Skeletal muscle cell (primary cell): ENCODE measurements at regions not wholly inside any gene's neighbourhood (a gene's known extent, or its start where the extent isn't known, plus 50 kb on each side); places are given as distances from the start of the nearest gene placed in this dataset.

Experiments
- DNase-seq: peaks from one replicate; pipeline ENCODE4 v3.0.0-alpha.2; 2010; ENCODE audit warnings: low read depth
- H3K4me3 ChIP-seq: 2 replicates; pipeline ENCODE4 v1.5.1; 2011; ENCODE audit warnings: low read depth, mild to moderate bottlenecking, control low read depth, low read length, moderate library complexity

DNA sequence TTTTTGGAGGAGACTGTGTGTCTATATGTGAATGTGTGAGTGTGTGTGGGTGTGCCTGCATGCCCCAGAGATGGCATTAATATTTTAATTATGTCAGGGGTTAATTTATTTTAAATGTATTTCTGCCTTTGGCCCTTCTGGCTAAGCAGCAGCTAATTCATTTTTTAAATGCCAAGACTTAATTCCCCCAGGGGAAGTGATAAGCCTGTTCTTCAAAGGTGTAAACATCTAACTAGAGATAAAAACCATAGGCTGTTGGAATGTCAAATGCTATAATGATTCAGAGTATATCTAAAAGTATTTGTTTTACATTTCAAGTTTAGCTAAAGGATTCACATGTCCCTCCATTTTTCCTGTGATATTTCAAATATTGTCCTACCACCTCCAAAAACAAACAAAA is 184.7 kb downstream of the SPP2 start:
- H3K4me3 ChIP-seq: no peak overlapping the region
- no peak for DNase-seq

DNA sequence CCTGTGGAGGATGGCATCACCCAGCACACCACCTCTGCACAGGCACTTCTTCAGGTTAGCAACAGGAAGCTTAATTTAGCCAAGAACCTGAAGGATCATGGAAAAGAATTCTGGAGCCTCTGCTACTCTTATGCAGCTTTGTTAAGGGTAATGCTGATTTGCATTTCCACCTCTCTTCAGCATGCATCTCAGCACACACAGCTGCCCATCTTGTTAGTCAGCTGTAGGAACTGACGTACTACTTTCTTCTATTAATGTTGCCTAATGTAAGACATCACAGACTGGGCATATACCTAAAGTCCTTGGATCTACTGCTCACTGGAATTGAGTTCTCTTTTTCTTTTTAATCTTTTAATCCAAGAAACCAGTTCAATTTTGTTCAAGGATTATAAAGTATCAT is 181.0 kb downstream of the SPP2 start:
- H3K4me3 ChIP-seq: no peak overlapping the region
- DNase-seq: no peak

DNA sequence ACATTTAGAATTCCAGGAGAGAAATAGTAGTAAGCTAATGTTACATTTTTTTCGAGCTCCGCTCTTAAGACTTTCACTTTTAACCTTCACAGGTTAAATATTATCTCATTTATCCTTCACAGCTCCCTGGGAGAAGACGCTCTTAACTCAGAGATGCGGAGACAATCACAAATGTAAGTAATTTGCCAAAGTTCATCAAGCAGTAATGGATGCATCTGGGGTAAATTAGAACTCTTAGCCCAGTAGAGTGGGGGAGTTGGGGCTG is 168.5 kb downstream of the SPP2 start:
- no peak overlapping the region for H3K4me3 ChIP-seq
- DNase-seq: no peak

- no peak for DNase-seq
- H3K4me3 ChIP-seq: no peak overlapping the region
Observed at GRCh38 chr2:234218266-234219045, 168.0 kb downstream of the SPP2 start.

DNA sequence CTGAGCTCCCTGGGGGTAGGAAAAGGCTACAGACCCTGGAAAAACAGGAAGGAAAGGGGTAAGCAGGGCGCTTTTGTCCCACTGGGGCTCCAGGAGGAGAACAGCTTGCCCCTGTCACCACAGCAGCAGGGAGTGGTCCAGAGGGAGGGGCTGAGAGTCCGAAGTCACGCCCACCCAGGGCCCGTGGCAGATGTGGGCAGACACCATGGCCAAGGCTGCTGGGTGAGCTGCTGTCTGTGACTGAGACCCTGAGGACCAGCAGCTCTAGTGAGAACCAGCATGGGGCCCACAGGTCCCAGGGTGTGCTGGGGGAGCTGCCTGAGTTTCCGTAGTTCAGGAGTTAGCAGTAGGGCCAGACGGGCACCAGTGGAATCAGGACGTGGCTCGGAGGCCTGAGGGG is 162.0 kb downstream of the SPP2 start:
- DNase-seq: no peak
- H3K4me3 ChIP-seq: no peak overlapping the region

DNA sequence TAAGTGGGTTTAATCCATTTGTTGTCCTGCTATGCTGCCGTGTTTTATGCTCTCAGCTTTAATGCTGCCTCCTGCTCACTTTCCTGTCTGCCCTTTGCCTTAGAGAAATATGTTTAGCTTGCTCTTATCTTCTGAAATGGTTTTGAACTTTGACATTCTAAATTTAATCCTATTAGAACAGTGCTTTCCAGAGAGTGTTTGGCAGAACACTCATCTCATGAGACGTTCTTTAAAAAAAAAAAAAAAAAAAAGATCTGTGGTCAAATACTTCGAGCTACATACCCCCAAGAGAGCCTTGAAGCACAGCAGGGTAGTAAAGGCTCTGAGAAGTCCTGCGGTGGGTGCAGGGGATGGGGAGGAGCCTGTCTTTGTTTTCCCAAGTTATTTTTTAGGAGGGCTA is 161.3 kb downstream of the SPP2 start:
- no peak for DNase-seq

GRCh38 chr2:234206738-234207137 is 156.2 kb downstream of the SPP2 start:
- DNase-seq: no peak

More for the DNA sequence above, 161.3 kb downstream of the SPP2 start:
- H3K4me3 ChIP-seq: no peak overlapping the region

DNA sequence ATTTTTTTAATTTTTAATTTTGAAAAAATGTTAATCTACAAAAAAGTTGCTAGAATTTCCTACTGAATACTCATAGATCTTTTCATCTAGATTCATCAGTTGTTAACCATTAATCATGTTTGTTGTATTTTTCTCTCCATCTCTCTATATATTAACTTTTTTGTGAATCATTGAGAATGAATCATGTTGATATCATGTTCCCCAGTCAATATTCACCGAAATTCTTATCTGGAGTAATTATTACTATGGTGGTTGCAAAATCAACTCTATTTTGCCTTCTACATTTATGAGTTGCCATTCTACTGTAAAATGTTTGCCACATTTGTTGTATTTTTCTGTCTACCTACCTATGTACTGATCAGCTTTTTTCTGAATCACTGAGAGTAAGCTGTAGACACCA is 154.0 kb downstream of the SPP2 start:
- DNase-seq: no peak
- H3K4me3 ChIP-seq: no peak overlapping the region

More at GRCh38 chr2:234206738-234207137, 156.2 kb downstream of the SPP2 start:
- H3K4me3 ChIP-seq: no peak overlapping the region

- peak; percentile 80 for DNase-seq
Observed at GRCh38 chr2:234203135-234203984, 152.9 kb downstream of the SPP2 start.

DNA sequence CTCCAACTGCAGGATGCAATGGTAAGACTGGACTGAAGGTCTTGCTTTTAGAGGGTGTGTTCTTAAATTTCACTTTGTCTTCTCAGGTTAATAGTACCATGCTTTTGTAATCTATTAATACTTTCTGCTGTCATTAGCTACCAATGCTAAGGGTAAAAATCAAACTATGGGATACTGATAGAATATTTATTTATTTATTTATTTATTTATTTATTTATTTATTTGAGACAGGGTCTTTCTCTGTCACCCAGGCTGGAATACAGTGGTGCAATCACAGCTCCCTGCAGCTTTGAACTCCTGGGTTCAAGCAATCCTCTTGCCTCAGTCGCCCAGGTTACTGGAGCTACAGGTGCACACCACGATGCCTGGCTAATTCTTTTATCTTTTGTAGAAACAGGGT is 152.1 kb downstream of the SPP2 start:
- H3K4me3 ChIP-seq: no peak overlapping the region
- DNase-seq: no peak

More at GRCh38 chr2:234203135-234203984, 152.9 kb downstream of the SPP2 start:
- H3K4me3 ChIP-seq: peak overlapping the region; percentile 4

GRCh38 chr2:234199996-234200395 is 149.5 kb downstream of the SPP2 start:
- no peak overlapping the region for H3K4me3 ChIP-seq
- no peak for DNase-seq

DNA sequence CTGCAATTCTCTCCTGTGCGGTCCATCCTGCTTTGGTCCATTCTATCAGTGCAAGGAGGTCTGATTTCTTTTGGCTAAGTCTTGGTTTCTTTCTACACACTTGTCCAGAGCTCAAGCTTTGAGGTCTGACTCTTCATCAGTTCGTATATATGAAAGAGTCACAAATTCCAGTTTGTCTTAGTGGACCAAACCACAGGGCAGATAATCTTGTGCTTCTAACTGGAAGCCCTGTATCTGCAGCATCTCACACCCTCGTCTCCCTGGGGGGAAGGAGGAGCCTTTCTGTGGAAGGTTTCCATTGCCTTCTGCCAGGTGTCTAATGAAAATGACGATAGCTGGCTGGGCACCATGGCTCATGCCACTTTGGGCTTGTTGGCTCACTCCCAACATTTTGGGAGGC is 148.5 kb downstream of the SPP2 start:
- no peak for DNase-seq
- no peak overlapping the region for H3K4me3 ChIP-seq

GRCh38 chr2:234195516-234195915 is 145.0 kb downstream of the SPP2 start:
- no peak overlapping the region for H3K4me3 ChIP-seq
- DNase-seq: no peak

DNA sequence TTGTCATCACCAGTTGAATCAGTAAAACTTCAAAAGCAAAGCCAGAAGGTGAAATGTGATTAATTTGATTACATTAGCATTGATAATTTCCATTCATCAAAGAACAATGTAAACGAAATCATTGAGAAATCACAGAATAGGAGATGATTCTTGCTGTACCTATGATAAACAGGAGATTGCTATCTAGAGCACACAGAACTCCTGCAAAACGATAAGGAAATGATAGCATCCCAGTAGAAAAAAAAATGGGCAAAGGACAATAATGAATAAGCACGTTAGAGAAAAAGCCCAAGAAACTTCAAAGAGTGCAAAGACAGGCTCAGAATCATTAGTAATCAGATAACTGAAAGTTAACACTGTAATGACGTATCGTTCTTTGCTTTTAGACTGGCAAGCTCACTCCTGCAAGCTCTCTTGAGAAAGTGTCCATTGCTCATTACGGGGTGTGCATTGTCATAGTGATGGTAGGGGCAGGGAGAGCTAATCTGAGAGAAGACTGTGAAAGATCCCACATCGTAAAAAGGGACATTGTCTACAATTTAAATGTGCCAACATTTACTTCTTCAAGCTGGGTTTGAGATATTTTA is 143.6 kb downstream of the SPP2 start:
- H3K4me3 ChIP-seq: no peak overlapping the region
- no peak for DNase-seq

DNA sequence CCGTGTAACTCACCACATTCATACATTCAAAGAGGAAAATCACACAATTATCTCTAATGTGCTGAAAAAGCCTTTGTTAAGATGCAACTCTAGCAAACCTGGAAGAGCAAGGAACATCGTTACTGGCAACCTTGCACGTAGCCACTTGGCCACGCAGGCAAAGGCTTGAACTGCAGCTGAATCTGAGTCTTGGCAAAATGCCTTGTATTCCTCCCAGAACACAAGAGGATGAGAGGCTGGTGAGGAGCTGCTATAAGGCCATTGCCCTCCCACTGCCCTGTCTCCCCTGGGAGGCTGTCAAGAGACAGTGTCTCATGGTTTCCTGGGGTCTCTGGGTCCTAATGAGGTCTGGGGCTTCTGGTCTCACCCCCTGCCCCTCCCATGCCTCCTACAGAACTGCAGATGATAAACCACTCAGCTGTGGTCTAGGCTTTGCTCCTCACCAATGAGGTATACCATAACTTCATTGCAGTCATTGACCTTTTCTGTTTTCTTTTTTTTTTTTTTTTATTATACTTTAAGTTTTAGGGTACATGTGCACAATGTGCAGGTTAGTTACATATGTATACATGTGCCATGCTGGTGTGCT is 141.4 kb downstream of the SPP2 start:
- H3K4me3 ChIP-seq: no peak overlapping the region
- DNase-seq: peak; percentile 10

GRCh38 chr2:234189786-234190300 is 139.3 kb downstream of the SPP2 start:
- no peak overlapping the region for H3K4me3 ChIP-seq
- DNase-seq: no peak

DNA sequence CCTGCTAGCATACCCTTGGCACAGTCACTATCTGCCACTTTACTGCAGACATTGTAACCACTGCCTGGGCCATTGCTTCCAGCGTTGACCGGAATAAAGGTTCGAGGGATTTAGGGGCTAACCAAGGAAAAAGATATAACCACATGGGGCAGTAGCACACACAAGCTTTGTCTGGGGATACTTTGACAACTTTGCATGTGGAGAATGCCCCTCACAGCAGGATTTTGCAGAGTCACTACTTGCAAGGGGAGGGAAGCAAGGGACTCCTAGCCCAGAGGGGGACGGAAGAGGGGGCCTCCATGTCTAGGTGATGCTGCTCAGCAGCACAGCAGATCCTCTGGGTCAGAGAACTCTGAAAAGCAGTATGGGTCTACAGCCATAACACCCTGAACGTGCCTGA is 138.7 kb downstream of the SPP2 start:
- H3K4me3 ChIP-seq: no peak overlapping the region
- no peak for DNase-seq

GRCh38 chr2:234187646-234188174 is 137.2 kb downstream of the SPP2 start:
- DNase-seq: no peak

GRCh38 chr2:234181121-234181520 is 130.6 kb downstream of the SPP2 start:
- no peak for DNase-seq
- no peak overlapping the region for H3K4me3 ChIP-seq

More at GRCh38 chr2:234187646-234188174, 137.2 kb downstream of the SPP2 start:
- no peak overlapping the region for H3K4me3 ChIP-seq

- DNase-seq: no peak
Observed at GRCh38 chr2:234179031-234179363, 128.5 kb downstream of the SPP2 start.

More at GRCh38 chr2:234179031-234179363, 128.5 kb downstream of the SPP2 start:
- no peak overlapping the region for H3K4me3 ChIP-seq
